OCI-LY7 (cell line): ENCODE measurements at regions not wholly inside any gene's neighbourhood (a gene's known extent, or its start where the extent isn't known, plus 50 kb on each side); places are given as distances from the start of the nearest gene placed in this dataset.

Experiments
- BruUV-seq: library from RNA; stranded (reverse); fragments of 400-500 nt; replicated peaks from 2 replicates; lab custom pipeline; 2021; lab: Mats Ljungman, UMichigan
- CTCF ChIA-PET: fragments of 300-600 bp; sonication (Branson Sonifier 250); formaldehyde crosslinking; loops from one replicate; lab custom pipeline; 2022; ENCODE audit warnings: antibody characterized with exemption; ENCODE audit not compliant: unreplicated experiment; lab: Charles Lee
- POLR2A ChIA-PET: fragments of 300-600 bp; sonication (Branson Sonifier 250); formaldehyde crosslinking; loops from one replicate; lab custom pipeline; 2022; ENCODE audit warnings: antibody characterized with exemption; lab: Charles Lee
- DNase-seq: peaks from one replicate; pipeline ENCODE4 v3.0.0-alpha.2; 2015; ENCODE audit warnings: low spot score
- H2AFZ ChIP-seq: fragments of 200-600 bp; sonication (generic), shearing (Covaris generic); 2 replicates; pipeline ENCODE4 v1.6.1; 2014; ENCODE audit warnings: mild to moderate bottlenecking, antibody characterized with exemption, low read length, moderate library complexity
- H3K27ac ChIP-seq: fragments of 200-600 bp; sonication (generic); 2 replicates; pipeline ENCODE4 v1.5.1; 2014; ENCODE audit warnings: mixed run types, low read depth, mild to moderate bottlenecking, moderate library complexity, low read length, inconsistent platforms; ENCODE audit not compliant: poor library complexity, severe bottlenecking
- H3K36me3 ChIP-seq: fragments of 200-600 bp; sonication (generic); 2 replicates; pipeline ENCODE4 v1.6.1; 2014; ENCODE audit warnings: mild to moderate bottlenecking, antibody characterized with exemption, low read length, moderate library complexity, mixed read lengths; ENCODE audit not compliant: insufficient read depth
- H3K4me1 ChIP-seq: fragments of 200-600 bp; sonication (generic); 2 replicates; pipeline ENCODE4 v1.5.1; 2014; ENCODE audit warnings: mild to moderate bottlenecking, low read length; ENCODE audit not compliant: insufficient read depth, poor library complexity, severe bottlenecking
- H3K4me2 ChIP-seq: fragments of 200-600 bp; sonication (generic); 2 replicates; pipeline ENCODE4 v1.6.1; 2014; ENCODE audit warnings: mild to moderate bottlenecking, low read length
- H3K4me3 ChIP-seq: fragments of 200-600 bp; sonication (generic); 2 replicates; pipeline ENCODE4 v1.5.1; 2014; ENCODE audit warnings: mild to moderate bottlenecking, low read depth, low read length; ENCODE audit not compliant: poor library complexity, severe bottlenecking
- H3K79me2 ChIP-seq: fragments of 200-600 bp; sonication (generic); 2 replicates; pipeline ENCODE4 v1.6.1; 2016; ENCODE audit warnings: low read depth, mild to moderate bottlenecking, low read length, moderate library complexity, mixed read lengths; ENCODE audit not compliant: insufficient read depth
- H3K9me2 ChIP-seq: fragments of 200-600 bp; sonication (generic); 2 replicates; pipeline ENCODE4 v1.6.1; 2016; ENCODE audit warnings: mild to moderate bottlenecking, low read length, mixed read lengths; ENCODE audit not compliant: insufficient read depth
- H3K9me3 ChIP-seq: fragments of 200-600 bp; sonication (generic); 2 replicates; pipeline ENCODE4 v1.6.1; 2014; ENCODE audit warnings: mild to moderate bottlenecking, mixed run types, low read length, mixed read lengths
- H4K20me1 ChIP-seq: fragments of 200-600 bp; sonication (generic); 2 replicates; pipeline ENCODE4 v1.6.1; 2014; ENCODE audit warnings: mild to moderate bottlenecking, antibody characterized with exemption, low read length, moderate library complexity, mixed read lengths; ENCODE audit not compliant: insufficient read depth
- CTCF ChIP-seq: fragments of 200-600 bp; sonication (generic); conservative IDR thresholded peaks from 2 replicates; pipeline ENCODE4 v1.5.1; 2014; ENCODE audit warnings: mild to moderate bottlenecking, antibody characterized with exemption, low read length, moderate library complexity, mixed read lengths
- EZH2phosphoT487 ChIP-seq: fragments of 200-600 bp; sonication (generic); IDR thresholded peaks from 2 replicates; pipeline ENCODE4 v1.6.1; 2018; ENCODE audit warnings: low read depth, borderline replicate concordance, mild to moderate bottlenecking, mixed run types, antibody characterized with exemption, low read length, moderate library complexity, mixed read lengths
- intact Hi-C: fragments of 100-400 bp; cut with micrococcal nuclease; formaldehyde crosslinking; loops from one replicate; pipeline ENCODE4 v1.10.0; 2022; ENCODE audit not compliant: unreplicated experiment

- CTCF ChIA-PET = no interaction called here
- TF ChIP-seq EZH2phosphoT487 (no peak), CTCF (no peak)
- Histone ChIP-seq H3K4me1 (no peaks in the 10 kb centered on the region), H4K20me1 (no peaks in the 10 kb centered on the region), H3K9me2 (no peaks in the 10 kb centered on the region), H3K36me3 (no peaks in the 10 kb centered on the region), H3K4me2 (no peak overlapping the region), H3K27ac (no peak overlapping the region), H2AFZ (no peak overlapping the region), H3K9me3 (no peaks in the 10 kb centered on the region), H3K4me3 (no peak overlapping the region), H3K79me2 (no peaks in the 10 kb centered on the region)
- no peak for DNase-seq
- intact Hi-C loops = no loop called here
- BruUV-seq = no TSS peak
- POLR2A ChIA-PET = no interaction called here
Measured at GRCh38 chr1:30284226-30284625, 439.2 kb downstream of the MATN1 start.

- Histone ChIP-seq H4K20me1 (no peaks in the 10 kb centered on the region), H3K79me2 (no peaks in the 10 kb centered on the region), H3K4me2 (no peak overlapping the region), H2AFZ (no peak overlapping the region), H3K36me3 (no peaks in the 10 kb centered on the region), H3K9me3 (no peaks in the 10 kb centered on the region), H3K4me3 (no peak overlapping the region), H3K4me1 (no peaks in the 10 kb centered on the region), H3K27ac (no peak overlapping the region), H3K9me2 (no peaks in the 10 kb centered on the region)
- POLR2A ChIA-PET = no interaction called here
- no peak for DNase-seq
- intact Hi-C loops = no loop called here
- CTCF ChIA-PET = no interaction called here
- TF ChIP-seq EZH2phosphoT487 = no peak
- TF ChIP-seq CTCF = no peak
- no TSS peak for BruUV-seq
Measured at GRCh38 chr1:30283199-30283962, 440.0 kb downstream of the MATN1 start.

GRCh38 chr1:30280572-30280971, 442.8 kb downstream of the MATN1 start:
- Histone ChIP-seq H3K9me2 (no peaks in the 10 kb centered on the region), H3K79me2 (no peaks in the 10 kb centered on the region), H3K4me3 (no peak overlapping the region), H2AFZ (no peak overlapping the region), H3K9me3 (no peaks in the 10 kb centered on the region), H3K36me3 (no peaks in the 10 kb centered on the region), H4K20me1 (no peaks in the 10 kb centered on the region), H3K4me1 (no peaks in the 10 kb centered on the region), H3K4me2 (no peak overlapping the region), H3K27ac (no peak overlapping the region)
- no peak for TF ChIP-seq CTCF
- no peak for TF ChIP-seq EZH2phosphoT487
- DNase-seq = no peak
- POLR2A ChIA-PET = no interaction called here
- intact Hi-C loops = no loop called here
- CTCF ChIA-PET = interaction anchor here (0.6 kb wide), 1 partner anchor 18 kb away, joined by 3 read pairs; no protein-coding TSS in a partner anchor
- no TSS peak for BruUV-seq
